HUDEP-2 (cell line): ENCODE measurements at regions not wholly inside any gene's neighbourhood (a gene's known extent, or its start where the extent isn't known, plus 50 kb on each side); places are given as distances from the start of the nearest gene placed in this dataset.

ENCODE experiments used
- DNase-seq, 76 experiments: peaks; one replicate each; lab custom pipeline; 2025; ENCODE audit not compliant: unreplicated experiment in 76 of 76; lab: John Stamatoyannopoulos, UW

DNA sequence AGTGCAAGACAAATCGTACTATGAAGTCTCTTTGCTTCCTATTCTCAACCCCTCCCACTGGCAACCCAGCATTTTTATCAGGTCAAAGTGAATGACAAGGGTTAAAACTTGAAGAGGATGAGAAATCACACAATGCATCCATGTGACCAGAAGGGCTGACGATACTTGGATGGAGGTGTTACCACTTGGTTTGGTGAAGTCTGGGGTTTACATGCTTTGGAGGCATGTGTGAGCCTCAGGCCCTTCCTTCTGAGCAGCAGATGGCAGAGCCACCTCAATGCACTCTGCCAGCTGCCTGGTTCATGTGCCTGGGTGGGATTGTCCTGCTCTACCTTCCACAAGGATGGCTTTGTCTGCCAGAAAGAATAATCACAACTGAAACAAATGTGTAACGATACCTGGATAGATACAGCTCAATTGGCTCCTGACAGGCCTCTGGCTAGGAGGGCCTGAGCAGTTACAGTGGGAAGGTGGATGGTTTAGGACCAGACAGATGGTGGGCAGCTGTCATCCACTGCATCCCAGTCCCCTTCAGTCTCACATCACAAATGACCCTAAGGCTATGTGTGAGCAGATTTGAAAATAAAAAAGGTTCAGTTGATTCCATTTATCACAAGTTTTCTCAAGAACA lies 51.5 kb upstream of the CNIH3 start:
- no peak for DNase-seq

DNA sequence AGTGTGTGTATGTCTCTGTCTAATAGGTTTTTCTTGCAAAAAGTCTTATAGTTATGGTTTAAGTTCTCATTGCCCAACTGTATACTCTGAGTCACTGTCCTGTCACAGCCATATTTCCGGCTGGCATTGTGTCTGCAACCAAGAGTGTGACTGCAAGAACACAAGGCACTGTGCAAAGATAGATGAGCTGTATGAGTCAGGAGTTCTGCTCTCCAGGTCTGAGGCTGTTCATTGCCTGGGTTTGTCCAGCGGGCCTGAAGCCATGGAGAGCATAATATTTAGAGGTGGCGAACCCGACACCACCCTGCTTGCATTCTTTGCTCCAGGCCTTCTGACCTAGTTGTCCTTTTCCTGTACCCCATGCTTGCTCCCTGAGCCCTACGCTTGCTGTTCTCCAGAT lies 50.9 kb upstream of the CNIH3 start:
- no peak for DNase-seq

DNA sequence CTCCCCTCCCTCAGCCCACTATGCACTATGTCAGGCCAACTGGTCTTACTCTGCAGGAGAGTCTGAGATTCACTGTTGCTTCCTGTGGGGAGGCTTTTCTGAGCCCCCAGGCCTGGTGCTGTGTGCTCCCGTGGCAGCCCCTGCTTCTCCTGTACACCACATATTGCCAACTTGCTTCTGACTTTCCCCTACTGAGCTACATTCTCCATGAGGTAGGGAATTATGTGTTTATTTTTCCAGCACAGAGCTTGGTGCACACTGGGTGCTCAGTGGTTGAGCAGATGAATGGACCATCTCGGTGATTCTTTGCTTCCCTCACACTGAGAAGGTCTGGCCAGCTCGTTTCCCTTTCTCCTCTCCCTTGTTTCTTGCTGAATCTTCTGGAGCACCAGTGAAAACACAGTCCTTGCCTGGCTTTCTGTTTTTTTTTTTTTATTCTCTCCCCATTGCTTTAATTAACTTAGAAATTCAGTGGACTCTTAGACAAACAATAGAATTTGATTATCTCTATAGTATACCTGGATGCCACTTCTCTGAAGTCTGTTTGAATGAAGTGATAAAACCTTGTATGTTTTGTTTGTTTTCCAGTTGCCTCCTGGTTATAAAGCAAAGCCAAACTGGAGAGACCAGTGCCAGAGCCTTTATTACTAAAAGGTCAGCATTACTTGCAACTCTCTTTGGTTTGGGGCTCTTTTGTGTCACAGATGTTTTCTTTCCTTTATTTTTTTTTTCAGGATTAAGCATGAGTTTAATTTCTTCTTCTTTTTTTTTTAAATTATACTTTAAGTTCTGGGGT lies 50.3 kb upstream of the CNIH3 start:
- no peak for DNase-seq
